Stimulated activated CD8-positive, alpha-beta memory T cell treated with anti-CD3 and anti-CD28 coated beads, Interleukin-4, amount 100 ng/mL, for 48 hours (primary cell): ENCODE measurements at regions not wholly inside any gene's neighbourhood (a gene's known extent, or its start where the extent isn't known, plus 50 kb on each side); places are given as distances from the start of the nearest gene placed in this dataset.

Source experiments
- DNase-seq: peaks from one replicate; pipeline ENCODE4 v3.0.0-alpha.2; 2020

DNA sequence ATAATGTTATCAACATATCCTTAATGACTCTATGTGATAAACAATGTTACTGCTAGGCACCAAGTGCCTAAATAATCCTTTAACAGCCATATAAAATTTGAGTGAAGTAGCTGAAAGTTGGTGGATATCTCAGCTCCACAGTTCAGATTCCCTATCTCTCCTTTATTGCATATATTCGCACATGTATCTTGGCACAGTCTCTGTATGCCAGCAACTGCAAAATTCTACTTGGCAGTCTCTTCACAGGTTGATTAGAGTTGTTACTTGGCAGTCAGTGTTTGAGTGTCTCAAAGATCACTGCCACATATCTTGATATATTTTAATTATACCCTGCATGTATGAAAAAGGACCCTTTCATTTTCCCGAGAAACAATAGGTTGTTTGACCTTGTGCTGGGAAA lies 879.3 kb downstream of the OLFM4 start:
- DNase-seq = no peak

DNA sequence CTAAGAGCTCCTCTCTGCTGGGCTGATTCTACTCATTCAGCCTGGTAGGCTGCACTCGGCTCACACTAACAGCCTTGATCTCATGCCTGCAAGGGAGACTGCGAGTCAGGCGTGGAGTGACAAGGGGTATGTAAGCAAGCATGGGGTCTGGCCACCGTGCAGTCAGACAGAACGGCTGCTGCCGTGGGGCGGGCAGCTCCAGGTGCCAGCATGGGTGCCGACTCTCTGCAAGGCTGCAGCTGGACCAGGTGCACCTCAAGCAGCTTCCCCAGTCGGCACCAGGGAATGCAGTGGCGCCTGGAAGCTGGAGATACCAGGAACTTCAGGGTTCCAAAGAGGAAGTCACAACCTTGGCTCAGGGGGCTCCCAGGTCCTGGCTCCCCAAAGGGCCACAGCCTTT lies 892.3 kb downstream of the OLFM4 start:
- DNase-seq = no peak

DNA sequence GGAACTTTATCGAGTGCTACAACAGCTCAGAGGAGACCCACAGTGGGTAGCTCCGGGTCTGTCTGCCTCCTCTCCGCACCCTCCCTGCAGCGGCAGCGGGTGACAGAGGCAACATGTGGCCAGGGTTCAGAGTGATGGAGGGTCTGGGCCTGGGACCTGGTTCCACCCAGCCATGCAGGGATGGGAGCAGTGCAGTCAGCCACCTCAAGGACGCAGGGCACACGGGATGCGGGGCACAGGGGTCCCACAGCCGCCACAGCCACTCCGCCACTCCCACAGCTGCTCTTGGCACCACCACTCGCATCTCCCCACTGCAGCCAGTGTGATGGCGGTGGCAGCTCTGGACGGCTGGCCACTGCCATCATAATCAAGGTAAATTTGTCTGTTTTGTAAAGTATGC lies 892.9 kb downstream of the OLFM4 start:
- no peak for DNase-seq

DNA sequence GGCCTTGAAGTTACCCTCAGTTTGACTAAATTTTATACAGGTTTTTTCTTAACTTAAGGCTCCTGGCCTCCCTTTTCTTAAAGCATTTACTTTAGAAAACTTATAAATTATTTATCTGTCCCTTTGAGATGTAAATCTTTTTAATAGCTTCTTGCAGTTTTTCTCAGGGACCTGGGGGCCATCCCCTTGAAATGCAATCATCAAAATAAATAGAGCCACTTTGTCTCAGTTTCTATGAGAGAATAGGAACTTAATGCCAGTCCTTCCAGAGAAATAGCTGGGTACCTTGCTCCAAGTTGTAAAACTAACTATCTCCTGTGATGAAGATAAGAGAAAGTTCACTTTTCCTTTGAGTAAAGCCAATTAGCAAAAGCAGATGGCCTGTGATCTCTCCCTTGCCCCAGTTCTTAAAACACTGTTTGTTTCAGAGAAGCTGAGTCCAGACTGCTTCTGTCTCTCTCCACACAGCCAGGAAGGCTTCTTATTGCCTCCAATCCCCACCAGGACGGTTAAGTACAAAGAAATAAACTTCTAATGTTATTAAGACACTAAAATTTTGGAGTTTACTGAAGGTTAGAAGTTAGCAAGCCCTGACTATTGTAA lies 913.1 kb downstream of the OLFM4 start:
- no peak for DNase-seq

DNA sequence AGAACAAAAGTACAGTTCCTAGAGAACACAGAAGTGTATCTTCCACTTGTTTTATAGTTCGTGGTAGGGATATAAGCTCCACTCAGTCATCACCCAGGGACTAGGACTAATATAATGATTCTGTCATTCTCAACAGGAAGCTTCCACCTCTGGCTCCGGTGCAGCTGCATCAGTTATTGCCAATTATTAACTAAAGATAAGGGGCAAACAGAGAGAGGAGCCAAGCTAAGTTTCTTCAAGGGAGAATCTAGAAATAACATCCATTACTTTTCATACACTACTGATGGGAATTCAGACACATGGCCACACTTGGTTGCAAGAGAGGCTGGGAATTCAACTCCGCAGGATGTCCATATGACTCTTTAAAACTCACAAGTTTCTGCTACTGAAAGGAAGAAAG lies 917.9 kb downstream of the OLFM4 start:
- DNase-seq = no peak

- DNase-seq = no peak
Measured at GRCh38 chr13:53953183-53953582, 924.6 kb downstream of the OLFM4 start.
